ENCODE measurements at regions not wholly inside any gene's neighbourhood (a gene's known extent, or its start where the extent isn't known, plus 50 kb on each side); places are given as distances from the start of the nearest gene placed in this dataset.
A peak's percentile ranks its signal among the peaks of the same experiment; 100 is the strongest.
"Not testable (repeated sequence)": the region's sequence is repeated elsewhere in the genome, so short reads cannot be mapped to it uniquely, and the experiment has no call there.

- intact Hi-C loops (cut with DNase I) = no loop called here
- DNase-seq = no peak
These were observed 685.7 kb downstream of the MECOM start for GRCh38 chr3:168977716-168978374.

GRCh38 chr3:168976969-168977368 lies 686.5 kb downstream of the MECOM start:
- intact Hi-C loops (cut with DNase I) = no loop called here
- no peak for DNase-seq

- intact Hi-C loops (cut with DNase I) = no loop called here
- no peak for DNase-seq
These were observed 687.9 kb downstream of the MECOM start for GRCh38 chr3:168975576-168975975.

GRCh38 chr3:168974617-168975403 lies 688.7 kb downstream of the MECOM start:
- no peak for DNase-seq
- intact Hi-C loops (cut with DNase I) = no loop called here

GRCh38 chr3:168973897-168974296 lies 689.6 kb downstream of the MECOM start:
- intact Hi-C loops (cut with DNase I) = no loop called here
- DNase-seq = no peak

GRCh38 chr3:168973206-168973605 lies 690.3 kb downstream of the MECOM start:
- intact Hi-C loops (cut with DNase I) = no loop called here

GRCh38 chr3:168968609-168969008 lies 694.9 kb downstream of the MECOM start:
- DNase-seq = no peak
- intact Hi-C loops (cut with DNase I) = no loop called here

More at GRCh38 chr3:168973206-168973605, 690.3 kb downstream of the MECOM start:
- DNase-seq = no peak

GRCh38 chr3:168964736-168965135 lies 698.8 kb downstream of the MECOM start:
- intact Hi-C loops (cut with DNase I) = no loop called here

GRCh38 chr3:168961271-168961670 lies 702.2 kb downstream of the MECOM start:
- intact Hi-C loops (cut with DNase I) = no loop called here
- no peak for DNase-seq

More at GRCh38 chr3:168964736-168965135, 698.8 kb downstream of the MECOM start:
- DNase-seq = peak in 1 of 10 donors; percentile 64

GRCh38 chr3:168959731-168960130 lies 703.8 kb downstream of the MECOM start:
- intact Hi-C loops (cut with DNase I) = no loop called here

GRCh38 chr3:168958466-168958865 lies 705.0 kb downstream of the MECOM start:
- DNase-seq = no peak
- intact Hi-C loops (cut with DNase I) = no loop called here

More at GRCh38 chr3:168959731-168960130, 703.8 kb downstream of the MECOM start:
- no peak for DNase-seq

GRCh38 chr3:168956076-168956475 lies 707.4 kb downstream of the MECOM start:
- intact Hi-C loops (cut with DNase I) = no loop called here
- no peak for DNase-seq

- no peak for DNase-seq
- intact Hi-C loops (cut with DNase I) = no loop called here
These were observed 711.0 kb downstream of the MECOM start for GRCh38 chr3:168952551-168952950.

- intact Hi-C loops (cut with DNase I) = no loop called here
- DNase-seq = no peak
These were observed 711.6 kb downstream of the MECOM start for GRCh38 chr3:168951884-168952283.

GRCh38 chr3:168951368-168951767 lies 712.1 kb downstream of the MECOM start:
- no peak for DNase-seq
- intact Hi-C loops (cut with DNase I) = no loop called here

- DNase-seq = no peak
- intact Hi-C loops (cut with DNase I) = no loop called here
These were observed 712.9 kb downstream of the MECOM start for GRCh38 chr3:168950622-168951021.

- intact Hi-C loops (cut with DNase I) = no loop called here
- DNase-seq = no peak
These were observed 723.8 kb downstream of the MECOM start for GRCh38 chr3:168939651-168940238.

- no peak for DNase-seq
- intact Hi-C loops (cut with DNase I) = no loop called here
These were observed 729.9 kb downstream of the MECOM start for GRCh38 chr3:168933614-168934013.

- intact Hi-C loops (cut with DNase I); DNase-seq: not testable (repeated sequence)
These were observed 733.5 kb downstream of the MECOM start for GRCh38 chr3:168929997-168930396.

GRCh38 chr3:168926426-168926825 lies 737.1 kb downstream of the MECOM start:
- intact Hi-C loops (cut with DNase I) = no loop called here
- DNase-seq = no peak

GRCh38 chr3:168925568-168925967 lies 737.9 kb downstream of the MECOM start:
- intact Hi-C loops (cut with DNase I) = no loop called here

GRCh38 chr3:168914662-168915061 lies 748.9 kb downstream of the MECOM start:
- DNase-seq = no peak
- intact Hi-C loops (cut with DNase I) = no loop called here

More at GRCh38 chr3:168925568-168925967, 737.9 kb downstream of the MECOM start:
- no peak for DNase-seq
